Ureter (tissue), 1 donor: ENCODE measurements at regions not wholly inside any gene's neighbourhood (a gene's known extent, or its start where the extent isn't known, plus 50 kb on each side); places are given as distances from the start of the nearest gene placed in this dataset.
"Not testable (repeated sequence)": the region's sequence is repeated elsewhere in the genome, so short reads cannot be mapped to it uniquely, and the experiment has no call there.

Source experiments
- DNase-seq: peaks from one replicate; pipeline ENCODE4 v3.0.0-alpha.2; 2020; ENCODE audit warnings: low spot score
- donor health status: DM: yes; HTN: yes; CAD: no.

- no peak for DNase-seq
Observed at GRCh38 chr13:66237411-66238062, 992.6 kb downstream of the PCDH9 start.

DNA sequence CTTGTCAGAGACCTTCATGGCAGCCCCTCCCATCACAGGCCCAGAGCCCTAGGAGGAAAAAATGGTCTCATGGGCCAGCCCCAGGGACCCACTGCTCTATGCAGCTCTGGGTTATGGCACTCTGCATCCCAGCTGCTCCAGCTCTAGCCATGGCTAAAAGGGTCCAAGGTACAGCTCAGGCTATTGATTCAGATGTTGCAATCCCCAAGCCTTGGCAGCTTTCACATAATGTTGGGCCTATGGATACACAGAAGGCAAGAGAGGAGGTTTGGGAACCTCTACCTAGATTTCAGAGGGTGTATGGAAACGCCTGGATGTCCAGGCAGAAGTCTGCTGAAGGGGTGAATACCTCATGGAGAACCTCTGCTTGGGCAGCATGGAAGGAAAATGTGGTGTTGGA is 996.0 kb downstream of the PCDH9 start:
- no peak for DNase-seq

GRCh38 chr13:66231958-66232357 is 998.2 kb downstream of the PCDH9 start:
- DNase-seq: not testable (repeated sequence)

DNA sequence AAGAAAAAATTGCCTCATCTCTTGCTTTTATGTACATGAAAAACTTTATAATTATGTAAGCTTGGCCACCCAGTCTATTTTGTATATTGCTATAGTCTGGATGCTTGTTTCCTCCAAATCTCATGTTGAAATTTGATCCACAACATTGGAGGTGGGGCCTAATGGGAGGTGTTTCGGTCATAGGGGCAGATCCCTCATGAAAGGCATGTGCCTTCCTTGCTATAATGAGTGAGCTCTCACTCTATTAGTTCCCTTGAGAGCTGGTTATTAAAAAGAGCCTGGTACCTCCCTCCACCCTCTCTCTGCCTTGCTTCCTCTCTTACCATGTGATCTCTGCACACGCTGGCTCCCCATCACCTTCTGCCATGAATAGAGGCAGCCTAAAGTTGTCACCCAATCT is 1005.1 kb downstream of the PCDH9 start:
- DNase-seq: no peak

- DNase-seq: no peak
Observed at GRCh38 chr13:66224663-66225062, 1005.5 kb downstream of the PCDH9 start.

- DNase-seq: no peak
Observed at GRCh38 chr13:66222926-66223325, 1007.2 kb downstream of the PCDH9 start.

- no peak for DNase-seq
Observed at GRCh38 chr13:66222127-66222526, 1008.0 kb downstream of the PCDH9 start.

- no peak for DNase-seq
Observed at GRCh38 chr13:66219506-66219905, 1010.6 kb downstream of the PCDH9 start.

DNA sequence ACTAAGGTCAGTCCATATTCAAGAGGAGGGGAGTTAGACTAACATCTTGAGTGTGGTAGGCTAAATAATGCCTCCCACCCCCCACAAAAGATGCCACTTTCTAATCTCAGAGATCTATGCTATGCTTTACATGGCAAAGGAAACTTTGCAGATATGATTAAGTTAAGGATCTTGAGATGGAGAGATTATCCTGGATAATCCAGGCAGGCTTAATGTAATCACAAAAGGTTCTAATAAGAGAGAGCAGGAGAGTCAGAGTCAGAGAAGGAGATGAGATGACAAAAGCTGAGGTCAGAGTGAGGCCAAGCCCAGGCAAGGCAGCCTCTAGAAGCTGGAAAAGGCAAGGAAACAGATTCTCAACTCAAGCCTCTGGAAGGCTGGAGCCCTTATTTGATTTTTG is 1011.6 kb downstream of the PCDH9 start:
- no peak for DNase-seq

DNA sequence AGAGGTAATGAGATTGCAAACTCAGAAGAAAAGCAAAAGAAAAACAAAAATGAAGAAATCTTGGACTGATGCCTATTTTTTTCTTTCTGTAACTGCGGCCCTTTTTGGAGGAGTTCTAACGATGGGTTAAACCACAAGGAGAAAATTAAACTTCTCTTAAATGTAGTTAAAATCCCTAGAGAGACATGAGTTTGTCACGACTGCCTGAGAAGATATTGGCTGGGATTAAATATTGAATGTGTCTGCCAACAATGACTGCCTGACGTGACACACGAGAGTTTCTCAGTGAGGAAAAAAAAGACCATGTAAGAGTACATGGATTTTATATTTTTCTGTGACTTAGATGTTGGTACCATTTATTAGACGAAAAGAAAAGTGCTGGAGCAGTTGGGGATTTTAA is 1013.4 kb downstream of the PCDH9 start:
- no peak for DNase-seq

DNA sequence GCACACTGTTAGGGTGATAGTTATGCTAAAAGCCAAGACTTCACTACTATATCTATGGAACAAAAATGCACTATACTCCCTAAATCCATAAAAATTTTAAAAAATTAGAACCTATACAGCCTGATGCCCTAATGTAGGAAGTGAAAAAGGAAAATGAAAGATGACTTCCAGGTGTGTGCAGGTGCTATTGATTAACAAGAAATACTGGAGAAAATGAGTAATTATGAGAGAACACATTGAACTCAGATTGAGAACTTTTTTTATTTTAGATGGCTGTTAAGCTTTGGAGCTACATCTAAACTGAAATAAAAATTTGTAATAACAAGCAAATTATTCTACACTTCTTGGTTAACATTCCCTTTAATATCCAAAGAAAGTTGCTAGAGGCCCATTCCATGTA is 1015.7 kb downstream of the PCDH9 start:
- DNase-seq: no peak

GRCh38 chr13:66212511-66212910 is 1017.6 kb downstream of the PCDH9 start:
- no peak for DNase-seq

- DNase-seq: no peak
Observed at GRCh38 chr13:66210677-66211076, 1019.5 kb downstream of the PCDH9 start.

GRCh38 chr13:66208589-66208988 is 1021.5 kb downstream of the PCDH9 start:
- no peak for DNase-seq

- no peak for DNase-seq
Observed at GRCh38 chr13:66207610-66208009, 1022.5 kb downstream of the PCDH9 start.

GRCh38 chr13:66205807-66206206 is 1024.3 kb downstream of the PCDH9 start:
- no peak for DNase-seq

DNA sequence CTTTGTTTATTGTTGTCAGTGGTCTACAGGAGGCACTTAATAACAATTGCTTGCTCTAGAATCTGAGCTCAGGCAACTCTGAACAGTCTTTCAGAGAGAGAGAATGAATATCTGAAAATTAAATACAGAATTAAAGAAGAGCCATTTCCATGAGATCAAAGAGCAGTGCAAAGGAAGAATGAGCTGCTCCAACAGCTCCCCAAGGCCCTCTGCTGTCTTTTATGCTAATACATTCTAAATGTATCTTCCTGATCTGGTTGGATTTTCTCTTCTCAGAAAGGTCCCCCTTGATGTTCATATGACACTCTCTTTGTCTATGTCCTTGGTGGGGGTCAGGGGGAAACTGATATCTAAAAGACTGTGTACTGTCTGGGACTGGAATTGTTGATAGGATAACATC is 1029.6 kb downstream of the PCDH9 start:
- DNase-seq: no peak

DNA sequence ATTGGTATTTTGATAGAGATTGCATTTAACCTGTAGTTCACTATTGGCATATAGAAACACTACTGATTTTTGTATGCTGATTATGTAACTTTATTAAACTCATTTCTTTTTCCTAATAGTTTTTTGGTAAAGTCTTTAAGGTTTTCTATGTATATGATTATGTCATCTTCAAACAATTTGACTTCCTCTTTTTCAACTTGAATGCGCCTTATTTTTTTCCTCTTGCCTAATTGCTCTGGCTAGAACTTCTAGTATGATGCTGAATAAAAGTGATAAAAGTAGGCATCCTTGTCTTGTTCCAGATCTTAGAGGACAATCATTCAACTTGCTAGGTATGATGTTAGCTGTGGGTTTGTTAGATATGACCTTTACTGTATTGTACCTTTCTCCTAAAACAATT is 1034.9 kb downstream of the PCDH9 start:
- no peak for DNase-seq

DNA sequence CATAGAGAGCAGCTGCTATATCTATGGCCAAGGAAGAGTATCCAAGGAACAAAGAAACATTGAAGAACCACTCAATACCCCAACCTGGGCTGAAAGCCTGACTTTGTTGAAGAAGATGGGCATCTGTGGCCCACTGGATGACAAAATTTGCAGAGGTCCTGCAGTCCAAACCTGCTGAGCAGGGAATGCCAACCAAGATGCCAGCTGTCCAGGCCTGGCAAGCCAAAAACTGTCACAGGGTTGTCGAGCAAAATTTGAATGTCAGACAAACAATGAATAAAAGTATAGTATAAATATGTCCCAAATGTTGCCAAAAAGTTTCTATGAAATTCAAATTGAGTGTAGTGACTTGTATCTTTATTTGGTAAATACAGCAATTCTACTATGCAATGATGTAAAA is 1040.2 kb downstream of the PCDH9 start:
- no peak for DNase-seq

DNA sequence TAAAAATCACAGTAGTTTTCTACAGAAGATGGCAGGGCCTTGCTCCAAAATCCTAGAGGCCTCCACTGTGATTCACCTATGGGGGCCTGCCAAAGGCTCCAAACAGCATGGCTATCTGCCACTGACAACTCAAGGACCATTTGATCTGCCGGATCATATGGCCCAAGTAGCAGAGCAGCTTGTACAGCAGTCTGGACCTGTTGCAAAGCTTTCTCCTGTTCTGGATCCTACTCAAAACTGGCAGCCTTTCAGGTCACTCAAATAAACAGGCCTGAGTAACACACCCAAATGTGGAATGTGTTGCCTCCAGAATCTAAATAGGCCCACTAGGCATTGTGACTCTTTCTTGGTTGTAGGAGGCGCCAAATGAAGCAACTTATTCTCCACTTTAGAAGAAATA is 1049.3 kb downstream of the PCDH9 start:
- no peak for DNase-seq

DNA sequence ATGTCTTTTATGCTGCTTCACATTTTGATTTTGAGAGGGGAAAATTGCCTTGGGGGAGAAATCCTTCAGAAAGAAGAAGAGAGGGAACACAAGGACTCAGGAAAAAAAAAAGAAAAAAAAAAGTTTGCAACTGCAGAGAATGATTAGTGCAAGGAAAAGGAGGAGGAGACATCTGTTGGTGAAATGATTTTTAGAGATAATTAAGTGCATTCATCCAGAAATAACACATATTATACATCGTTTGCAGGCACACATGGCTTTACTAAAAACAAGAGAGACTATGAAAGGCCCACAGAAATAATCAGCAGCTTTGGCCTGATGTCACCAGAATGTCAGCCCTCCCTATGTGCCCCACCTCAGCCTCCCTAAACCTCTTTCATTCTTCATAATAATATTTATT is 1058.2 kb downstream of the PCDH9 start:
- DNase-seq: no peak

DNA sequence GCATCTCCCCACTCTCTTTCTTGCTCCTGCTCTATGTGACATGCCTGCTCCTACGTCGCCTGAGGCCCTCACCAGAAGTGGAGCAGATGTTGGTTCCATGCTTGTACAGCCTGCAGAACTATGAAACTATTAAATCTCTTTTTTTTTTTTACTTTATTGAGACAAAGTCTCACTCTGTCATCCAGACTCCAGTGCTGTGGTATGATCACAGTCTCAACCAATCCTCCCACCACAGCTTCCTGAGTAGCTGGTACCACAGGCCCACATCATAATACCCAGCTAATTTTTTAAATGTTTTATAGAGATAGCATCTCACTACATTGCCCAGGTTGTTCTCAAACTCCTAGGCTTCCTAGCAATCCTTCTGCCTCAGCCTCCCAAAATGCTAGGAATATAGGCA is 1067.7 kb downstream of the PCDH9 start:
- DNase-seq: no peak

GRCh38 chr13:66159511-66159910 is 1070.6 kb downstream of the PCDH9 start:
- DNase-seq: no peak

DNA sequence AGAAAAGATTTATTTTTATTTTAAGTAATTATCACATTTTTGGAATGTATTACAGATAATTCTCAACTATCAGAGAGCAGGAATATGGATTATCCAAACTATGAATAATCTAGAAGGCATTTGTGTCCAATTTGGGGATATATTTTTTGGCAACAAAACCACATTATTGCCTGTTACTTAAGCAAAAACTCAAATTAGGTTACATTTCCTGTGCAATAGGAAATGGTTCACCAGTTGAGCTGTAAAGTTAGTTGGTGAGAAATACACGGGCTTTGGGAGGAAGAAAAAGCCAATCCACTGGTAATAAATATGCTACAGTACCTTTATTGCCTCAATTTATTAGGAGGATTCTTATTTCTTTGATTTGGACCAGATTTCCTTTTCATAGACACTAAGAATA is 1075.2 kb downstream of the PCDH9 start:
- DNase-seq: no peak

- no peak for DNase-seq
Observed at GRCh38 chr13:66154354-66154753, 1075.8 kb downstream of the PCDH9 start.
